Lung (tissue), 11 donors: ENCODE measurements at regions not wholly inside any gene's neighbourhood (a gene's known extent, or its start where the extent isn't known, plus 50 kb on each side); places are given as distances from the start of the nearest gene placed in this dataset.

Experiments used
- ATAC-seq: fragments of 200-7000 bp; cut with Tn5 transposase; one replicate; pipeline ENCODE4 v1.9.1; 2020; ENCODE audit warnings: moderate number of reproducible peaks; ENCODE audit not compliant: insufficient read depth, low FRiP score
- DNase-seq, 3 donors: peaks; one replicate each; pipeline ENCODE4 v3.0.0-alpha.2; 2013 to 2017
- H3K27ac ChIP-seq, 2 donors: one replicate each; pipeline ENCODE4 v1.5.1; 2013; ENCODE audit warnings: mild to moderate bottlenecking in 2 of 2, moderate library complexity in 2 of 2, control low read depth in 1 of 2, inconsistent platforms in 1 of 2, low read depth in 1 of 2, low read length in 1 of 2
- H3K27me3 ChIP-seq, 3 donors: one replicate each; pipeline ENCODE4 v1.5.1; 2013; ENCODE audit warnings: low read length in 2 of 3; ENCODE audit not compliant: control insufficient read depth in 3 of 3, insufficient read depth in 3 of 3
- H3K36me3 ChIP-seq, 4 donors: one replicate each; pipeline ENCODE4 v1.5.1; 2013; ENCODE audit warnings: low read length in 4 of 4, mild to moderate bottlenecking in 1 of 4, moderate library complexity in 1 of 4; ENCODE audit not compliant: control insufficient read depth in 4 of 4, insufficient read depth in 4 of 4
- H3K4me1 ChIP-seq, 5 donors: one replicate each; pipeline ENCODE4 v1.5.1; 2013; ENCODE audit warnings: low read length in 5 of 5, mild to moderate bottlenecking in 2 of 5, moderate library complexity in 1 of 5; ENCODE audit not compliant: control insufficient read depth in 5 of 5, insufficient read depth in 5 of 5
- H3K4me3 ChIP-seq: one replicate; pipeline ENCODE4 v1.5.1; 2013; ENCODE audit warnings: mild to moderate bottlenecking, control low read depth, moderate library complexity
- H3K9ac ChIP-seq, 2 donors: one replicate each; pipeline ENCODE4 v1.5.1; 2013; ENCODE audit warnings: low read length in 2 of 2, control low read depth in 1 of 2; ENCODE audit not compliant: insufficient read depth in 1 of 2
- H3K9me3 ChIP-seq, 4 donors: one replicate each; pipeline ENCODE4 v1.5.1; 2013; ENCODE audit warnings: low read length in 3 of 4, mild to moderate bottlenecking in 1 of 4, moderate library complexity in 1 of 4; ENCODE audit not compliant: control insufficient read depth in 4 of 4, insufficient read depth in 3 of 4
- WGBS, 2 donors: extraction: QIAGEN DNeasy Blood & Tissue Kit; methylation state at CpG; one replicate each; pipeline ENCODE4 v1.1.7; 2013; 5-methylcytosine and 5-hydroxymethylcytosine counted together
- TF ChIP-seq, protein P1 (sequence below): IDR thresholded peaks from 2 replicates; pipeline ENCODE4 v1.5.1; 2012; ENCODE audit warnings: mild to moderate bottlenecking; ENCODE audit errors: control extremely low read depth, extremely low read depth
- donor health status: control.
- donor health status: control.
- donor health status: Bipolar disorder and iron deficiency.
- donor health status: healthy.
- donor health status: DM: yes; HTN: yes; CAD: no.

GRCh38 chr2:2793514-2793913, 462.4 kb upstream of the MYT1L start:
- Histone ChIP-seq H3K4me1 (no peaks in the 10 kb centered on the region), H3K27me3 (peaks cover 0 to 3% (median 0%) of the 10 kb centered on the region in 3 donors), H3K4me3 (no peak overlapping the region), H3K36me3 (no peaks in the 10 kb centered on the region), H3K27ac (no peak overlapping the region), H3K9me3 (peaks cover 0 to 6% (median 0%) of the 10 kb centered on the region in 4 donors), H3K9ac (no peak overlapping the region)
- 91 to 92% methylated on average over 17 of the region's 17 CpGs for WGBS, 2 donors
- ATAC-seq = no peak
- no peak for DNase-seq
- TF ChIP-seq, protein P1, sequence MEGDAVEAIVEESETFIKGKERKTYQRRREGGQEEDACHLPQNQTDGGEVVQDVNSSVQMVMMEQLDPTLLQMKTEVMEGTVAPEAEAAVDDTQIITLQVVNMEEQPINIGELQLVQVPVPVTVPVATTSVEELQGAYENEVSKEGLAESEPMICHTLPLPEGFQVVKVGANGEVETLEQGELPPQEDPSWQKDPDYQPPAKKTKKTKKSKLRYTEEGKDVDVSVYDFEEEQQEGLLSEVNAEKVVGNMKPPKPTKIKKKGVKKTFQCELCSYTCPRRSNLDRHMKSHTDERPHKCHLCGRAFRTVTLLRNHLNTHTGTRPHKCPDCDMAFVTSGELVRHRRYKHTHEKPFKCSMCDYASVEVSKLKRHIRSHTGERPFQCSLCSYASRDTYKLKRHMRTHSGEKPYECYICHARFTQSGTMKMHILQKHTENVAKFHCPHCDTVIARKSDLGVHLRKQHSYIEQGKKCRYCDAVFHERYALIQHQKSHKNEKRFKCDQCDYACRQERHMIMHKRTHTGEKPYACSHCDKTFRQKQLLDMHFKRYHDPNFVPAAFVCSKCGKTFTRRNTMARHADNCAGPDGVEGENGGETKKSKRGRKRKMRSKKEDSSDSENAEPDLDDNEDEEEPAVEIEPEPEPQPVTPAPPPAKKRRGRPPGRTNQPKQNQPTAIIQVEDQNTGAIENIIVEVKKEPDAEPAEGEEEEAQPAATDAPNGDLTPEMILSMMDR = no peak

DNA sequence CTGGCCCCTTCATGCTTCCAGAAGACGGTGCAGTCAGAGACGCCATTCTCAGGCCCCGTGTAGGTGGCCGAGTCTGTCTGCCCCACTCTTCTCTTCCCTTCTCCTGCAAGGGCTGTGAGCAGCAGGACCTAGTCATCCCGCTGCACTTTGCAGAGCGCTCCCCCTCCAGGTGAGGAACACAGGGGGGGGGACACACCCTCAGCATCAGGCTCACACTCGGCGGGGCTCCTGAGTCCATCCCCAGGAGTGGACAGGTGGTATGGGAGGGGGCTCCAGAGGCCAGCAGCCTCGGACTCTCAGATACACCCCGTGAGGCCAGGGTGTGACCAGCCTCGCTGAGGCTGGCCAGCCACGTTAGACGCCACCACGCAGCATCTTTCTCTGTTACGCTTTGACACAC, 460.5 kb upstream of the MYT1L start:
- Histone ChIP-seq H3K4me3 (no peak overlapping the region), H3K27me3 (no peaks in the 10 kb centered on the region), H3K9me3 (peaks cover 0 to 6% (median 0%) of the 10 kb centered on the region in 4 donors), H3K36me3 (no peaks in the 10 kb centered on the region), H3K9ac (no peak overlapping the region), H3K4me1 (no peaks in the 10 kb centered on the region), H3K27ac (no peak overlapping the region)
- WGBS, 2 donors = 85 to 88% methylated on average over 15 of the region's 15 CpGs
- TF ChIP-seq, protein P1 = no peak
- DNase-seq (no peak), ATAC-seq (no peak)

DNA sequence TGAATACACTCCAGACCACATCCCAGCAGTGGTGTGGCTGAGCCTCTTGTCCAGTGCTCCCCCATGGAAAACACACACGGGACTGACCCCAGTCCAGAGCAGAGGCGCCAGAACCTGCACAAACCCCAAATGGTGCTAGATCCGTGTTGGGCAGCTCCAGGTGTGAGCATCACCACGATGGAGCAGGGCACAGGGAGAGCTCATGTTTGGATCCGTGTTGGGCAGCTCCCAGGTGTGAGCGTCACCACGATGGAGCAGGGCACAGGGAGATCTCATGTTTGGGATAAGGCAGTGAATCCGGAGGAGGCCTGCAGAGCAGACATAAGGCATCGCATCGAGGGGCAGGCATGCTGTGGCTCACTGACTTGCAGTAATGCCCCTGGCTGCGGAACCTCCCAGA, 460.0 kb upstream of the MYT1L start:
- TF ChIP-seq, protein P1 = no peak
- no peaks in the 10 kb centered on the region for H3K4me1 ChIP-seq
- peaks cover 0 to 6% (median 0%) of the 10 kb centered on the region in 4 donors for H3K9me3 ChIP-seq
- no peak overlapping the region for H3K9ac ChIP-seq
- no peak overlapping the region for H3K27ac ChIP-seq
- no peaks in the 10 kb centered on the region for H3K27me3 ChIP-seq
- DNase-seq = no peak
- WGBS, 2 donors = 84 to 94% methylated on average over 11 of the region's 11 CpGs
- no peak for ATAC-seq
- H3K36me3 ChIP-seq = no peaks in the 10 kb centered on the region
- H3K4me3 ChIP-seq = no peak overlapping the region

GRCh38 chr2:2788076-2788475, 457.0 kb upstream of the MYT1L start:
- WGBS, 2 donors = 59 to 82% methylated on average over 3 of the region's 3 CpGs
- H3K9me3 ChIP-seq = peaks cover 0 to 2% (median 0%) of the 10 kb centered on the region in 4 donors
- no peaks in the 10 kb centered on the region for H3K36me3 ChIP-seq
- ATAC-seq (no peak), DNase-seq (no peak)
- H3K4me1 ChIP-seq = no peaks in the 10 kb centered on the region
- no peak overlapping the region for H3K9ac ChIP-seq
- TF ChIP-seq, protein P1 = no peak
- H3K27me3 ChIP-seq = no peaks in the 10 kb centered on the region
- no peak overlapping the region for H3K27ac ChIP-seq
- no peak overlapping the region for H3K4me3 ChIP-seq
